ENCODE measurements at regions not wholly inside any gene's neighbourhood (a gene's known extent, or its start where the extent isn't known, plus 50 kb on each side); places are given as distances from the start of the nearest gene placed in this dataset.

DNA sequence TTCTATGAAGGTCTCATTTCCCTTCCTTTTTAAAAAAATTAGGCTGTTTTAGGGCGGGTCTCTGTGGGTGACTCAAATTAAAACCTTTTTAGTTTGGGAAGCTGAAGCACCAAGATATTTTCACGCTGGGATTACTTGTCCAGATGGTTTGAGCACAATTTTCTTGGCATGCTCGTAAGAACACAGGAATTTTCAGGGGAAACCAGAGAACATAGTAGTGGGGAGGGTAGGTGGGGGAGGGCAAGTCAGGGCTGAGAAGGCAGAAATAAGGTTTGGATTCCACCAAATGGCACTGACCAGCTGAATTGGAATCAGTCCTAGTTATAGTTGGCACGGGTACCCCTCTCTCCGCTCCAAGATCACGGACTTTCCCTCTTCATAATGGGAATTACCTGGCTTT is 97.3 kb upstream of the LRIG1 start:
- POLR2A ChIA-PET (ENCODE audit: partially characterized antibody) = no interaction called here
- no peak overlapping the region for H3K9ac ChIP-seq (replicated peaks in 1 of 4; ENCODE audit: extremely low read depth in 1 of 4, low read depth in 3 of 4, low read length in 3 of 4)

More for the DNA sequence above, 97.3 kb upstream of the LRIG1 start:
- Histone ChIP-seq H2BK20ac (ENCODE audit: low read length) (no peak overlapping the region), H3K4me1 (replicated peaks in 1 of 4; ENCODE audit: control insufficient read depth in 3 of 4, insufficient read depth in 4 of 4, low read length in 3 of 4) (peaks cover 0 to 13% (median 6%) of the 10 kb centered on the region in 4 experiments; a peak in 3 of 7 replicates), H4K8ac (ENCODE audit: extremely low read depth, insufficient read depth, low read length) (no peak overlapping the region), H3K4me3 (ENCODE audit: extremely low read depth in 1 of 4, insufficient read depth in 2 of 4, low read depth in 3 of 4, low read length in 4 of 4) (no peak overlapping the region), H3K79me2 (ENCODE audit: control insufficient read depth in 1 of 2, insufficient read depth in 2 of 2, low read length in 2 of 2) (no peaks in the 10 kb centered on the region), H3K27me3 (replicated peaks in 1 of 4; ENCODE audit: control insufficient read depth in 3 of 4, extremely low read depth in 1 of 4, insufficient read depth in 3 of 4, low read length in 3 of 4) (no peaks in the 10 kb centered on the region; a peak in 1 of 7 replicates), H2BK120ac (replicated peaks; ENCODE audit: low read depth, low read length) (no peak overlapping the region), H3K79me1 (ENCODE audit: low read depth, low read length) (no peaks in the 10 kb centered on the region), H4K91ac (replicated peaks; ENCODE audit: insufficient read length, low read length) (no peak overlapping the region), H3K4ac (replicated peaks; ENCODE audit: insufficient read length, low read depth, low read length) (no peak overlapping the region), H4K20me1 (replicated peaks in 1 of 2; ENCODE audit: control insufficient read depth in 1 of 2, insufficient read depth in 2 of 2, low read length in 2 of 2) (no peaks in the 10 kb centered on the region), H3K9me3 (ENCODE audit: insufficient read depth in 2 of 2, low read depth in 1 of 2, low read length in 1 of 2) (no peaks in the 10 kb centered on the region), H4K5ac (ENCODE audit: insufficient read length, low read depth, low read length) (no peak overlapping the region), H3K27ac (ENCODE audit: low read depth, low read length) (no peak overlapping the region), H3K56ac (replicated peaks; ENCODE audit: insufficient read length, low read depth, low read length) (no peak overlapping the region), H2BK12ac (ENCODE audit: low read depth, low read length) (no peak overlapping the region), H2AFZ (ENCODE audit: low read length) (no peak overlapping the region), H2BK15ac (ENCODE audit: low read length) (no peak overlapping the region), H2AK5ac (ENCODE audit: low read depth, low read length) (no peak overlapping the region), H3K14ac (ENCODE audit: insufficient read length) (no peak overlapping the region), H3K4me2 (ENCODE audit: insufficient read depth in 1 of 2, low read depth in 2 of 2, low read length in 2 of 2) (no peak overlapping the region), H3K36me3 (ENCODE audit: control insufficient read depth in 2 of 4, insufficient read depth in 4 of 4, low read length in 3 of 4) (no peaks in the 10 kb centered on the region), H3K23me2 (ENCODE audit: low read depth, low read length) (no peaks in the 10 kb centered on the region), H3K18ac (ENCODE audit: extremely low read depth, low read length) (no peak overlapping the region), H3K23ac (ENCODE audit: insufficient read length) (no peak overlapping the region), H2BK5ac (ENCODE audit: low read depth, low read length) (no peak overlapping the region)
- CTCF ChIA-PET (ENCODE audit: partially characterized antibody) = interaction anchor here (1.0 kb wide), 1 partner anchor 193 kb away, joined by 3 read pairs; no protein-coding TSS in a partner anchor
- FAIRE-seq (no peak), DNase-seq (ENCODE audit: low read depth in 1 of 2, low spot score in 2 of 2) (no peak)
- 86% methylated on average over 6 of the region's 6 CpGs; no CpG with 5 or more reads in 1 of the 2 experiments for WGBS, 2 experiments (ENCODE audit: extremely low coverage in 1 of 2, insufficient coverage in 1 of 2, insufficient read length in 1 of 2, insufficient replicate concordance in 2 of 2, low coverage in 1 of 2, low lambda C conversion rate in 2 of 2, missing lambda C conversion rate in 1 of 2)
- no peak for TF ChIP-seq JUND (IDR thresholded peaks at IDR 0.05; ENCODE audit: low read length)

All from H1 (cell line).